ENCODE measurements at regions not wholly inside any gene's neighbourhood (a gene's known extent, or its start where the extent isn't known, plus 50 kb on each side); places are given as distances from the start of the nearest gene placed in this dataset.

- no peak for DNase-seq (ENCODE audit: low spot score)
- in situ Hi-C loops (cut with MboI; ENCODE audit: low pct_unique_long_range_greater_than_20kb, low sequenced_read_pairs, unreplicated experiment): no loop called here
- TF ChIP-seq, protein P1, sequence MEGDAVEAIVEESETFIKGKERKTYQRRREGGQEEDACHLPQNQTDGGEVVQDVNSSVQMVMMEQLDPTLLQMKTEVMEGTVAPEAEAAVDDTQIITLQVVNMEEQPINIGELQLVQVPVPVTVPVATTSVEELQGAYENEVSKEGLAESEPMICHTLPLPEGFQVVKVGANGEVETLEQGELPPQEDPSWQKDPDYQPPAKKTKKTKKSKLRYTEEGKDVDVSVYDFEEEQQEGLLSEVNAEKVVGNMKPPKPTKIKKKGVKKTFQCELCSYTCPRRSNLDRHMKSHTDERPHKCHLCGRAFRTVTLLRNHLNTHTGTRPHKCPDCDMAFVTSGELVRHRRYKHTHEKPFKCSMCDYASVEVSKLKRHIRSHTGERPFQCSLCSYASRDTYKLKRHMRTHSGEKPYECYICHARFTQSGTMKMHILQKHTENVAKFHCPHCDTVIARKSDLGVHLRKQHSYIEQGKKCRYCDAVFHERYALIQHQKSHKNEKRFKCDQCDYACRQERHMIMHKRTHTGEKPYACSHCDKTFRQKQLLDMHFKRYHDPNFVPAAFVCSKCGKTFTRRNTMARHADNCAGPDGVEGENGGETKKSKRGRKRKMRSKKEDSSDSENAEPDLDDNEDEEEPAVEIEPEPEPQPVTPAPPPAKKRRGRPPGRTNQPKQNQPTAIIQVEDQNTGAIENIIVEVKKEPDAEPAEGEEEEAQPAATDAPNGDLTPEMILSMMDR (IDR thresholded peaks at IDR 0.05; ENCODE audit: extremely low read depth, insufficient read depth, missing control alignments): no peak
Observed at GRCh38 chr18:40874233-40874632, 1080.8 kb upstream of the PIK3C3 start.

DNA sequence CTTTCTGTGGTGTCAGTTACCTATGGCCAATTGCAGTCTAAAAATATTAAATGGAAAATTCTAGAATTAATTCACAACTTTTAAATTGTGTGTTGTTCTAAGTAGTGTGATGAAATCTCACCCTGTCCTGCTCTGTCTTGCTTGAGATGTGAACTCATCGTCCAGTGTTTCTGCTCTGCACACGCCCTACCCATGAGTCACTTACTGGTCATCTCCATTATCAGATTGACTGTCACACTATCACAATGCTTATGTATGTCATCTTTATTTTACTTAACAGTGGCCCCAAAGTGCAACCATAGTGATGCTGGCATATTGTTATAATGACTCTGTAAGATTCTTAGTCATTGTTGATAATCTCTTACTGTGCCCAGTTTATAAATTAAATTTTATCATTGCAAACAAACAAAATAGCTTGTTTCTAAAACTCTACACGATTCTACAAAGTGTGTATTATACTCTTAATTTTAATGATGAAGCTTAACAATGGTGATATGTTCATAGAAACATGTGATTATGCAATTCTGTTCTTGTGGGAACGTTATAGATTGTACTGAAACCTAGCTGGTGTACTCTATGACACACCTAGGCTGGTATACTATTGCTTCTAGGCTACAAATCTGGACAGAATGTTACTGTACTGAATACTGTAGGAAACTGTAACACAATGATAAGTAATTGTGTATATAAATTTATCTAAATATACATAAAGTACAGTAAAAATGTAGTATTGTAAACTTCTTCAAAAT lies 1086.8 kb upstream of the PIK3C3 start:
- DNase-seq (ENCODE audit: low spot score): no peak
- in situ Hi-C loops (cut with MboI; ENCODE audit: low pct_unique_long_range_greater_than_20kb, low sequenced_read_pairs, unreplicated experiment): no loop called here
- TF ChIP-seq, protein P1 (IDR thresholded peaks at IDR 0.05; ENCODE audit: extremely low read depth, insufficient read depth, missing control alignments): no peak

DNA sequence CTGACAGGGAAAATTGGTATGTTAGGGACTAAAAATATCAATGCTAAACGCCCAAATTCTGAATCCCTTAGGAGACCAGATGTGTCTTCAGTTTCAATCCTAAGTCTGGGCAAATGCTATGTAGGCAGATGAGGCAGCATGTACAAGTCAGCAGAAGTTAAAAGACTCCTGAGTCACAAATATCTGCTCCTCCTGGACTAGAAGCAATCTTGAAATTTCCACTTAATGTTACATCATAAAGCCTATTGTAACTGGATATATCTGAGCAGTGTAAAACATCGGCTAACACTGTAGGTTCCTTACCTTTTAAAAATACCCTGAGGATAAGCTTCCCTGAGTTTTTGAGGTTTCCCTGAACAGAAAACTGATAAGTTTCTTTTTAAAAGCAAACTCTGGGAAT lies 1087.6 kb upstream of the PIK3C3 start:
- no peak for DNase-seq (ENCODE audit: low spot score)
- TF ChIP-seq, protein P1 (IDR thresholded peaks at IDR 0.05; ENCODE audit: extremely low read depth, insufficient read depth, missing control alignments): no peak
- in situ Hi-C loops (cut with MboI; ENCODE audit: low pct_unique_long_range_greater_than_20kb, low sequenced_read_pairs, unreplicated experiment): no loop called here

GRCh38 chr18:40866968-40867367 lies 1088.1 kb upstream of the PIK3C3 start:
- DNase-seq (ENCODE audit: low spot score): no peak

GRCh38 chr18:40866013-40866645 lies 1088.9 kb upstream of the PIK3C3 start:
- in situ Hi-C loops (cut with MboI; ENCODE audit: low pct_unique_long_range_greater_than_20kb, low sequenced_read_pairs, unreplicated experiment): no loop called here
- TF ChIP-seq, protein P1 (IDR thresholded peaks at IDR 0.05; ENCODE audit: extremely low read depth, insufficient read depth, missing control alignments): no peak
- DNase-seq (ENCODE audit: low spot score): no peak

More at GRCh38 chr18:40866968-40867367, 1088.1 kb upstream of the PIK3C3 start:
- TF ChIP-seq, protein P1 (IDR thresholded peaks at IDR 0.05; ENCODE audit: extremely low read depth, insufficient read depth, missing control alignments): no peak
- in situ Hi-C loops (cut with MboI; ENCODE audit: low pct_unique_long_range_greater_than_20kb, low sequenced_read_pairs, unreplicated experiment): no loop called here

GRCh38 chr18:40864846-40865245 lies 1090.2 kb upstream of the PIK3C3 start:
- DNase-seq (ENCODE audit: low spot score): no peak
- in situ Hi-C loops (cut with MboI; ENCODE audit: low pct_unique_long_range_greater_than_20kb, low sequenced_read_pairs, unreplicated experiment): no loop called here
- TF ChIP-seq, protein P1 (IDR thresholded peaks at IDR 0.05; ENCODE audit: extremely low read depth, insufficient read depth, missing control alignments): no peak
